PFSK-1 (cell line): ENCODE measurements at regions not wholly inside any gene's neighbourhood (a gene's known extent, or its start where the extent isn't known, plus 50 kb on each side); places are given as distances from the start of the nearest gene placed in this dataset.

Experiments used
- FOXP2 ChIP-seq: optimal IDR thresholded peaks from 2 replicates; pipeline ENCODE3; 2011; ENCODE audit warnings: borderline replicate concordance, control low read depth, inconsistent platforms; ENCODE audit not compliant: insufficient read depth; ENCODE audit errors: extremely low read length, extremely low read depth
- POLR2AphosphoS5 ChIP-seq: IDR thresholded peaks from 2 replicates; pipeline ENCODE4 v1.6.1; 2012; ENCODE audit warnings: low read depth, mild to moderate bottlenecking, control low read depth, low read length, moderate library complexity
- SIN3A ChIP-seq: IDR thresholded peaks from 2 replicates; pipeline ENCODE4 v1.6.1; 2012; ENCODE audit warnings: mild to moderate bottlenecking, low read length, moderate library complexity, borderline replicate concordance; ENCODE audit not compliant: insufficient read depth
- TAF1 ChIP-seq: IDR thresholded peaks from 2 replicates; pipeline ENCODE4 v1.6.1; 2012; ENCODE audit warnings: low read length, control low read depth, borderline replicate concordance; ENCODE audit not compliant: insufficient read depth
- TF ChIP-seq, protein P1 (sequence below), 2 experiments: IDR thresholded peaks; 2 replicates each; pipeline versions ENCODE4 v1.6.1 to v1.8.0; 2011 to 2012; ENCODE audit warnings: low read depth in 2 of 2, low read length in 2 of 2, control low read depth in 1 of 2, inconsistent platforms in 1 of 2, mild to moderate bottlenecking in 1 of 2, moderate library complexity in 1 of 2; ENCODE audit not compliant: insufficient read depth in 1 of 2

DNA sequence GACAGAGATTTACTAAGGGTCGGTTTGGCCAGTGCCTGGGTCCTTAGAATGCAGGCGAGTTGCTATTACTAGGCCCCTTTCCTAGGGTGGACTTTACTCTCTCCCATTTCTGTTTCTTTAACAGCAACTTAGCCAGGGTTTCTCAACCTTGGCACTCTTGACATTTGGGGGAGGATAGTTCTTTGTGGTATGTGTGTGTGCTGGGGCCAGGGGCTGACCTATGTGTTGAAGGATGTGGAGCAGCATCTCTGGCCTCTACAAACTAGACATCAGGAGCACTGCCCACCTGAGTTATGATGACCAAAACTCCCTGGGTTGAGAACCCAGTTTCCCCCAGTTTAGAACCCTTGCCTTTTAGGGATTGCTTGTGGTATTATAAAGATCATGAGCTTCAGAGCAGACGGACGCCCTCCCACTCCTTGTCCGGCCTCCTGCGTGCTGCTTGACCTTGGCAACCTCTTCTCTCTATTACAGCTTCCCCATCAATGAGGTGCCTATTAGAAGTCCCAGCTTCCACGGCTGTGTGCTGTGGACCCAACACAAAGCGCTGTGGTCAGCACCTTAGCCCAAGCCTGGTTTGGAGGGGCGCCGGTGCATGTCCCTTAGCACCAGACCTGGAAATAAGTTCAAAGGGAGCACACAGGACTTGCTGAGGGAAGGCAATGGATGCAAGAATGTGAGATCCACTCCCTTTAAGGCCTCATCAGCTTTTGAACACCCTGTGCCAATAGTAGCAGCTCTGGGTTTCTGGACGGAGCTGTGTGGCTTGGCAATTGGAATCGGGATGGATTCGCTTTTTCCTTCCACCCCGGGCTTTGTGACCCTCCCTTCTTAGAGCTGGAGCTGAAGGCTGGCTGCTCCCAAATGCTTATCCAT lies 239.2 kb upstream of the MAF start:
- TF ChIP-seq FOXP2 (no peak), TAF1 (no peak), POLR2AphosphoS5 (no peak), SIN3A (no peak)
- TF ChIP-seq, protein P1, sequence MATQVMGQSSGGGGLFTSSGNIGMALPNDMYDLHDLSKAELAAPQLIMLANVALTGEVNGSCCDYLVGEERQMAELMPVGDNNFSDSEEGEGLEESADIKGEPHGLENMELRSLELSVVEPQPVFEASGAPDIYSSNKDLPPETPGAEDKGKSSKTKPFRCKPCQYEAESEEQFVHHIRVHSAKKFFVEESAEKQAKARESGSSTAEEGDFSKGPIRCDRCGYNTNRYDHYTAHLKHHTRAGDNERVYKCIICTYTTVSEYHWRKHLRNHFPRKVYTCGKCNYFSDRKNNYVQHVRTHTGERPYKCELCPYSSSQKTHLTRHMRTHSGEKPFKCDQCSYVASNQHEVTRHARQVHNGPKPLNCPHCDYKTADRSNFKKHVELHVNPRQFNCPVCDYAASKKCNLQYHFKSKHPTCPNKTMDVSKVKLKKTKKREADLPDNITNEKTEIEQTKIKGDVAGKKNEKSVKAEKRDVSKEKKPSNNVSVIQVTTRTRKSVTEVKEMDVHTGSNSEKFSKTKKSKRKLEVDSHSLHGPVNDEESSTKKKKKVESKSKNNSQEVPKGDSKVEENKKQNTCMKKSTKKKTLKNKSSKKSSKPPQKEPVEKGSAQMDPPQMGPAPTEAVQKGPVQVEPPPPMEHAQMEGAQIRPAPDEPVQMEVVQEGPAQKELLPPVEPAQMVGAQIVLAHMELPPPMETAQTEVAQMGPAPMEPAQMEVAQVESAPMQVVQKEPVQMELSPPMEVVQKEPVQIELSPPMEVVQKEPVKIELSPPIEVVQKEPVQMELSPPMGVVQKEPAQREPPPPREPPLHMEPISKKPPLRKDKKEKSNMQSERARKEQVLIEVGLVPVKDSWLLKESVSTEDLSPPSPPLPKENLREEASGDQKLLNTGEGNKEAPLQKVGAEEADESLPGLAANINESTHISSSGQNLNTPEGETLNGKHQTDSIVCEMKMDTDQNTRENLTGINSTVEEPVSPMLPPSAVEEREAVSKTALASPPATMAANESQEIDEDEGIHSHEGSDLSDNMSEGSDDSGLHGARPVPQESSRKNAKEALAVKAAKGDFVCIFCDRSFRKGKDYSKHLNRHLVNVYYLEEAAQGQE (IDR thresholded peaks at IDR 0.05; ENCODE audit: insufficient read depth in 1 of 2, low read depth in 2 of 2, low read length in 2 of 2): no peak

DNA sequence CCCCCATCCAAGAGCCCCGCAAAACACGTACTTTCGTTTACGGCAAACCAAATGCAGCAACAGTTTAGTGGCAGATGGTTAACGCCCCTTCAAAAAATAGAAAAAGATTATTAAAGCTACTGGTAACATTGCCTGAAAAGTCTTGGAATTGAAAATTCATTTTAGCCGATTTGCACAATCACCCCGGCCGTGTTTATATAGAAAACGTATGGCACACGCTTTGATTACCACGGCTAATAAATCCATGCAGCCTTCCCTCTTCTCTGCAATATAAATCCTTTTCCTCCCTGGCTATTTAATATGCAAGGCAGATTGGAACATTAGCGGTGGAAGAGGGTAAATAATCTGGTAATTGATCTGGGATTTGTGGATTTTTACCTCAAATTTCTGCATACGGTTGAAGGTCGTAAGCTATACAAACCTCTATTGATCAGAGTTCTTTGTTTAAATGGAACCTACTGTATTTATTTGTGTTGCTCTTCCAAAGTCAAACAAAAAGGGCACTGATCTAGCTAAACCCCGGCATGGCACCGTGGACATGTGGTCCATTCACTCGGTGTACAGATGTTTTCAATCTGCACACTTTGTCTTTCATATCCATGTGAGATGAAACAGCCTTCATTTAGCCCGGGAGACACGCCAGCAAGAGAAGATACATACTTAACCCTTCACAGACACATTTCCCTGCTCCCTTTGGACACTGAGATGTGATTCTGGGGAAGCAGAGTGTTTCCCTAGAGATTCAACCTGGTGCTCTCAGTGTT lies 238.1 kb upstream of the MAF start:
- TF ChIP-seq SIN3A (no peak), POLR2AphosphoS5 (no peak), TAF1 (no peak), FOXP2 (no peak)
- TF ChIP-seq, protein P1 (IDR thresholded peaks at IDR 0.05; ENCODE audit: insufficient read depth in 1 of 2, low read depth in 2 of 2, low read length in 2 of 2): no peak

DNA sequence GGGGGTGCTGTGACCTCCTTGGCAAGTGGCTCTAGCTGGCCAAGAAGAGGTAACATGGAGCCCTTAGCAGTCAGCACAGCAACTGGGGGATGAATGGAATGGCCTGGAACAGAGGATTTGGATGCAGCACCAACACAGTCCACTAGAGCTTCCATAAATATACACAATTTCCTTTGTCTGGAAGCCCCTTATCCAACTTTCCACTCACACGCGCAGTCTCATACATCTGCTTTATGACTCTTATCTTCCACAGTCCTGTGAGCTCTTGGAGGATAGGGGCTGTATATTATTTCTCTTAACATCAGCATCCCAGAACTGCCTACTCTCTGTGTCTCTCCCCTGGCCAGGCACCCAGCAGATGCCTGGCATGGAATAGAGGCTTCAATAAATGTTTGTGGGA lies 235.6 kb upstream of the MAF start:
- TF ChIP-seq TAF1: no peak

DNA sequence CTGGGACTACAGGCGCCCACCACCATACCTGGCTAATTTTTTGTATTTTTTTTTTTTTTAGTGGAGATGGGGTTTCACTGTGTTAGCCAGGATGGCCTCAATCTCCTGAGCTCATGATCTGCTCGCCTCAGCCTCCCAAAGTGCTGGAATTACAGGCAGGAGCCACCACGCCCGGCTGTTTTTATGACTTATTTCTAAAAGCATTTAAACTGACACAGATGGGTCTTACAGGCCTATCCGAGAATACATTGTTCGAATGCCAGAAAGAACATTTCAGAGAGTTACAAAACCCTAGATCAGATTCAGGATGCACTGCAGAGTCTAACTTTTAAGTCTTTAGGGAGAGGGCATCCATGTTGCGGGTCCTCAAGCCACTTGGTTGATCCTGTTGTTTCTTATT lies 234.7 kb upstream of the MAF start:
- TF ChIP-seq POLR2AphosphoS5: no peak
- TF ChIP-seq SIN3A: no peak
- TF ChIP-seq, protein P1 (IDR thresholded peaks at IDR 0.05; ENCODE audit: insufficient read depth in 1 of 2, low read depth in 2 of 2, low read length in 2 of 2): no peak
- TF ChIP-seq FOXP2: no peak
- no peak for TF ChIP-seq TAF1

DNA sequence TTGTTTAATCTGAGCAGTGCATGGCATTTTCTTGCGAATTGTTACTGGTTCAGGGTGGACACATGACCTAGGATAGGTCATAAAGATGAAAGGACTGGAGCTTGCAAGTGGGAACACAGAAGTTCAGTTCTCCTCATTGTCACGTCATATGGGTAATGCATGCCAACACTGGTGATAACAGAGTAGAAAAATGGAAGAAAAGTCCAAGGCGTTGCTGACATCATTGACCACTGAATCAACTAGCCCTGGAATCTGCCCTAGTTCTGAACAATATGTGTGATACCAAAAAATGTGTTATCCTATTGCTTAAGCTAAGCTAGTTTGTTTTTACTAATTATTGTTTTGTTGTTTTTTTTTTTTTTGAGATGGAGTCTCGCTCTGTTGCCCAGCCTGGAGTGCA lies 234.2 kb upstream of the MAF start:
- TF ChIP-seq TAF1 (no peak), SIN3A (no peak), FOXP2 (no peak), POLR2AphosphoS5 (no peak)
- TF ChIP-seq, protein P1 (IDR thresholded peaks at IDR 0.05; ENCODE audit: insufficient read depth in 1 of 2, low read depth in 2 of 2, low read length in 2 of 2): no peak
